ENCODE measurements at regions not wholly inside any gene's neighbourhood (a gene's known extent, or its start where the extent isn't known, plus 50 kb on each side); places are given as distances from the start of the nearest gene placed in this dataset.

DNA sequence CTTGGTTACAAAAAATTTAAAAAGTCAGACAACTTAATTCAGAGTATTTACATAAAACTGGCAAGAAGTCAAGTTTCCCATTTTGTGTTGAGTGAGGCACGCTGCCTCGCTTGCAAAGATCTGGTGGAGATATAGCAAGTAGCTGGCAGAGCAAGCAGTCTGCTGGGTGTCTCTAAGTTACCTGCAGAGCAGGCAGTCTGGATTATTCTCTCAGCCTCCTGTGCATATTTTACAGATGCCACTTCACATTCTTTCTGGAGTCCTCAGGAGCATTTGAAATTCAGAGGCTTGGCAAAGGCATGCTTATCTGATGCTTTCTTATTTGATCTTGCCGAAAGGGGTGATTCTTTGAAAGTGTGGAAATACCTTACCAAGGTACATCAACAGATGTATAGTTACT is 640.4 kb upstream of the ADGRL4 start:
- TF ChIP-seq POLR2A (IDR thresholded peaks at IDR 0.05), result no peak
- TF ChIP-seq, protein P1, sequence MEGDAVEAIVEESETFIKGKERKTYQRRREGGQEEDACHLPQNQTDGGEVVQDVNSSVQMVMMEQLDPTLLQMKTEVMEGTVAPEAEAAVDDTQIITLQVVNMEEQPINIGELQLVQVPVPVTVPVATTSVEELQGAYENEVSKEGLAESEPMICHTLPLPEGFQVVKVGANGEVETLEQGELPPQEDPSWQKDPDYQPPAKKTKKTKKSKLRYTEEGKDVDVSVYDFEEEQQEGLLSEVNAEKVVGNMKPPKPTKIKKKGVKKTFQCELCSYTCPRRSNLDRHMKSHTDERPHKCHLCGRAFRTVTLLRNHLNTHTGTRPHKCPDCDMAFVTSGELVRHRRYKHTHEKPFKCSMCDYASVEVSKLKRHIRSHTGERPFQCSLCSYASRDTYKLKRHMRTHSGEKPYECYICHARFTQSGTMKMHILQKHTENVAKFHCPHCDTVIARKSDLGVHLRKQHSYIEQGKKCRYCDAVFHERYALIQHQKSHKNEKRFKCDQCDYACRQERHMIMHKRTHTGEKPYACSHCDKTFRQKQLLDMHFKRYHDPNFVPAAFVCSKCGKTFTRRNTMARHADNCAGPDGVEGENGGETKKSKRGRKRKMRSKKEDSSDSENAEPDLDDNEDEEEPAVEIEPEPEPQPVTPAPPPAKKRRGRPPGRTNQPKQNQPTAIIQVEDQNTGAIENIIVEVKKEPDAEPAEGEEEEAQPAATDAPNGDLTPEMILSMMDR (IDR thresholded peaks at IDR 0.05 in 8 of 11, conservative IDR thresholded peaks at IDR 0.05 in 3 of 11), result no peak
